H9 (cell line): ENCODE measurements at regions not wholly inside any gene's neighbourhood (a gene's known extent, or its start where the extent isn't known, plus 50 kb on each side); places are given as distances from the start of the nearest gene placed in this dataset.

Source experiments
- DNase-seq: peaks from one replicate; pipeline ENCODE4 v3.0.0-alpha.2; 2017
- H2AFZ ChIP-seq: one replicate; pipeline ENCODE4 v1.6.1; 2013; ENCODE audit warnings: mild to moderate bottlenecking, low read length, control low read depth, moderate library complexity
- H2AK5ac ChIP-seq: 2 replicates; pipeline ENCODE4 v1.6.1; 2013; ENCODE audit warnings: low read length, control low read depth, mixed read lengths; ENCODE audit not compliant: insufficient read length
- H2BK120ac ChIP-seq: one replicate; pipeline ENCODE4 v1.6.1; 2013; ENCODE audit warnings: low read depth, mild to moderate bottlenecking, low read length, control low read depth, inconsistent platforms; ENCODE audit not compliant: poor library complexity, severe bottlenecking
- H2BK12ac ChIP-seq: 2 replicates; pipeline ENCODE4 v1.6.1; 2013; ENCODE audit warnings: low read length, control low read depth, mixed read lengths, low read depth; ENCODE audit not compliant: insufficient read length
- H2BK15ac ChIP-seq: 2 replicates; pipeline ENCODE4 v1.6.1; 2013; ENCODE audit warnings: low read depth, low read length, control low read depth
- H2BK20ac ChIP-seq: one replicate; pipeline ENCODE4 v1.6.1; 2013; ENCODE audit warnings: low read depth, mild to moderate bottlenecking, low read length, control low read depth, inconsistent platforms; ENCODE audit not compliant: poor library complexity, severe bottlenecking
- H2BK5ac ChIP-seq: 2 replicates; pipeline ENCODE4 v1.6.1; 2013; ENCODE audit warnings: low read length, control low read depth, mixed read lengths; ENCODE audit not compliant: insufficient read length
- H3K14ac ChIP-seq: 2 replicates; pipeline ENCODE4 v1.6.1; 2013; ENCODE audit warnings: low read length, control low read depth; ENCODE audit not compliant: insufficient read depth
- H3K18ac ChIP-seq: 2 replicates; pipeline ENCODE4 v1.6.1; 2013; ENCODE audit warnings: low read depth, mild to moderate bottlenecking, mixed read lengths, low read length, control low read depth; ENCODE audit not compliant: insufficient read length
- H3K23ac ChIP-seq: 2 replicates; pipeline ENCODE4 v1.6.1; 2013; ENCODE audit warnings: low read length, control low read depth, mixed read lengths, low read depth; ENCODE audit not compliant: insufficient read length
- H3K23me2 ChIP-seq: 2 replicates; pipeline ENCODE4 v1.6.1; 2013; ENCODE audit warnings: low read depth, mild to moderate bottlenecking, mixed read lengths, low read length, control low read depth; ENCODE audit not compliant: insufficient read length, poor library complexity, severe bottlenecking
- H3K27ac ChIP-seq: 2 replicates; pipeline ENCODE4 v1.5.1; 2013; ENCODE audit warnings: low read length, control low read depth, mixed read lengths, low read depth; ENCODE audit not compliant: insufficient read length
- H3K27me3 ChIP-seq: 2 replicates; pipeline ENCODE4 v1.6.1; 2013; ENCODE audit warnings: low read length, control low read depth, inconsistent platforms; ENCODE audit not compliant: insufficient read depth
- H3K4ac ChIP-seq: 2 replicates; pipeline ENCODE4 v1.6.1; 2013; ENCODE audit warnings: low read depth, mild to moderate bottlenecking, control low read depth, inconsistent platforms, low read length, moderate library complexity
- H3K4me1 ChIP-seq: 2 replicates; pipeline ENCODE4 v1.6.1; 2013; ENCODE audit warnings: low read length, control low read depth, inconsistent platforms; ENCODE audit not compliant: insufficient read depth
- H3K4me2 ChIP-seq: 2 replicates; pipeline ENCODE4 v1.6.1; 2013; ENCODE audit warnings: low read length, control low read depth, mixed read lengths; ENCODE audit not compliant: insufficient read length, insufficient read depth
- H3K56ac ChIP-seq: 2 replicates; pipeline ENCODE4 v1.6.1; 2013; ENCODE audit warnings: low read depth, mild to moderate bottlenecking, mixed read lengths, low read length, control low read depth; ENCODE audit not compliant: insufficient read length
- H3K79me1 ChIP-seq: 2 replicates; pipeline ENCODE4 v1.6.1; 2013; ENCODE audit warnings: low read depth, mild to moderate bottlenecking, moderate library complexity, low read length, control low read depth, inconsistent platforms; ENCODE audit not compliant: insufficient read depth, poor library complexity, severe bottlenecking
- H3K79me2 ChIP-seq: 2 replicates; pipeline ENCODE4 v1.6.1; 2013; ENCODE audit warnings: low read length, control low read depth, inconsistent platforms; ENCODE audit not compliant: insufficient read depth
- H3K9ac ChIP-seq: 2 replicates; pipeline ENCODE4 v1.6.1; 2013; ENCODE audit warnings: low read length, control low read depth, mixed read lengths; ENCODE audit not compliant: insufficient read length; ENCODE audit errors: extremely low read depth
- H3K9me3 ChIP-seq: one replicate; pipeline ENCODE4 v1.6.1; 2013; ENCODE audit warnings: low read depth, low read length, inconsistent platforms; ENCODE audit not compliant: control insufficient read depth
- H3T11ph ChIP-seq: one replicate; pipeline ENCODE4 v1.6.1; 2013; ENCODE audit warnings: mild to moderate bottlenecking, low read length, control low read depth, inconsistent platforms
- H4K20me1 ChIP-seq: one replicate; pipeline ENCODE4 v1.6.1; 2013; ENCODE audit not compliant: control insufficient read depth, insufficient read length, insufficient read depth
- H4K5ac ChIP-seq: 2 replicates; pipeline ENCODE4 v1.6.1; 2013; ENCODE audit warnings: low read depth, mild to moderate bottlenecking, mixed read lengths, low read length, control low read depth; ENCODE audit not compliant: insufficient read length
- H4K8ac ChIP-seq: replicated peaks from 2 replicates; pipeline ENCODE4 v1.6.1; 2013; ENCODE audit warnings: low read length, control low read depth, mixed read lengths, low read depth; ENCODE audit not compliant: insufficient read length
- H4K91ac ChIP-seq: 2 replicates; pipeline ENCODE4 v1.6.1; 2013; ENCODE audit warnings: low read depth, mild to moderate bottlenecking, moderate library complexity, mixed read lengths, low read length, control low read depth; ENCODE audit not compliant: insufficient read length
- H3K27ac Mint-ChIP-seq, 3 experiments: 2 replicates in 2 of 3; 3 replicates in 1 of 3; pipeline ENCODE4 v1.8.0; 2020 to 2021; ENCODE audit warnings: mixed read lengths in 3 of 3, mild to moderate bottlenecking in 1 of 3, moderate library complexity in 1 of 3
- H3K27me3 Mint-ChIP-seq: 2 replicates; pipeline ENCODE4 v1.8.0; 2021; ENCODE audit warnings: low read depth, mild to moderate bottlenecking, moderate library complexity, mixed read lengths
- H3K36me3 Mint-ChIP-seq, 3 experiments: 2 replicates in 2 of 3; 3 replicates in 1 of 3; pipeline ENCODE4 v1.8.0; 2020 to 2021; ENCODE audit warnings: low read depth in 3 of 3, mixed read lengths in 3 of 3; ENCODE audit not compliant: insufficient read depth in 1 of 3
- H3K4me1 Mint-ChIP-seq, 2 experiments: 2 replicates each; pipeline ENCODE4 v1.8.0; 2020; ENCODE audit warnings: mixed read lengths in 2 of 2
- H3K4me3 Mint-ChIP-seq, 2 experiments: 2 replicates in 1 of 2; 3 replicates in 1 of 2; pipeline ENCODE4 v1.8.0; 2020 to 2021; ENCODE audit warnings: mild to moderate bottlenecking in 2 of 2, mixed read lengths in 2 of 2, moderate library complexity in 1 of 2
- H3K9me3 Mint-ChIP-seq, 2 experiments: 2 replicates in 1 of 2; 3 replicates in 1 of 2; pipeline ENCODE4 v1.8.0; 2020; ENCODE audit warnings: mild to moderate bottlenecking in 2 of 2, mixed read lengths in 2 of 2, moderate library complexity in 1 of 2
- CTCF ChIP-seq: fragments of 200-600 bp; sonication (generic); conservative IDR thresholded peaks from 3 replicates; pipeline ENCODE4 v1.8.0; 2021; ENCODE audit warnings: antibody characterized with exemption, mild to moderate bottlenecking
- WGBS: extraction: QIAGEN DNeasy Blood & Tissue Kit; methylation state at CpG from one replicate; pipeline ENCODE4 v1.1.7; 2013; ENCODE audit warnings: missing lambda C conversion rate, low lambda C conversion rate, mixed read lengths; ENCODE audit not compliant: insufficient read length; ENCODE audit errors: extremely low coverage; 5-methylcytosine and 5-hydroxymethylcytosine counted together

- H3K23ac ChIP-seq: no peak overlapping the region
- Mint-ChIP-seq H3K4me3 (no peak overlapping the region), H3K27me3 (peaks cover 55% of the 10 kb centered on the region), H3K36me3 (peaks cover 14 to 19% (median 16%) of the 10 kb centered on the region in 3 experiments), H3K27ac (no peak overlapping the region), H3K9me3 (peaks cover 15 to 16% of the 10 kb centered on the region in 2 experiments), H3K4me1 (peaks cover 37% of the 10 kb centered on the region in 2 experiments)
- peaks cover 5% of the 10 kb centered on the region for H3K23me2 ChIP-seq
- H2BK15ac ChIP-seq: no peak overlapping the region
- H2BK20ac ChIP-seq: no peak overlapping the region
- H2BK120ac ChIP-seq: no peak overlapping the region
- TF ChIP-seq CTCF: no peak
- no CpG with 5 or more reads among the region's 20 CpGs for WGBS
- no peaks in the 10 kb centered on the region for H3K79me2 ChIP-seq
- no peak overlapping the region for H2AFZ ChIP-seq
- H3K9me3 ChIP-seq: no peaks in the 10 kb centered on the region
- H3K56ac ChIP-seq: no peak overlapping the region
- no peak overlapping the region for H3K27ac ChIP-seq
- no peak overlapping the region for H3T11ph ChIP-seq
- H3K79me1 ChIP-seq: no peaks in the 10 kb centered on the region
- no peak overlapping the region for H4K91ac ChIP-seq
- H4K20me1 ChIP-seq: no peaks in the 10 kb centered on the region
- no peak overlapping the region for H4K8ac ChIP-seq
- no peak overlapping the region for H2AK5ac ChIP-seq
- H4K5ac ChIP-seq: no peak overlapping the region
- H3K14ac ChIP-seq: no peak overlapping the region
- no peak for DNase-seq
- no peak overlapping the region for H3K18ac ChIP-seq
- no peaks in the 10 kb centered on the region for H3K27me3 ChIP-seq
- H3K4ac ChIP-seq: no peak overlapping the region
- H3K4me2 ChIP-seq: no peak overlapping the region
- no peak overlapping the region for H2BK5ac ChIP-seq
- H3K4me1 ChIP-seq: peaks cover 3% of the 10 kb centered on the region; the same call in 1 of the 2 replicates
- no peak overlapping the region for H3K9ac ChIP-seq
- H2BK12ac ChIP-seq: no peak overlapping the region
Measured at GRCh38 chr6:167676000-167676665, 150.6 kb upstream of the AFDN start.
